Karpas-422 (cell line): ENCODE measurements at regions not wholly inside any gene's neighbourhood (a gene's known extent, or its start where the extent isn't known, plus 50 kb on each side); places are given as distances from the start of the nearest gene placed in this dataset.

Experiments
- DNase-seq: peaks from one replicate; pipeline ENCODE4 v3.0.0-alpha.2; 2015
- H2AFZ ChIP-seq: fragments of 200-600 bp; sonication (generic); 2 replicates; pipeline ENCODE4 v1.6.1; 2014; ENCODE audit warnings: antibody characterized with exemption, low read length, mixed read lengths
- H3K27ac ChIP-seq: fragments of 200-600 bp; sonication (generic); 2 replicates; pipeline ENCODE4 v1.5.1; 2014; ENCODE audit warnings: mild to moderate bottlenecking, low read length, moderate library complexity
- H3K27me3 ChIP-seq: fragments of 200-600 bp; sonication (generic); 2 replicates; pipeline ENCODE4 v1.6.1; 2014; ENCODE audit warnings: low read length, mixed read lengths
- H3K36me3 ChIP-seq: fragments of 200-600 bp; sonication (generic); 2 replicates; pipeline ENCODE4 v1.6.1; 2014; ENCODE audit warnings: low read length, mixed read lengths; ENCODE audit not compliant: insufficient read depth
- H3K4me1 ChIP-seq: fragments of 200-600 bp; sonication (generic); 2 replicates; pipeline ENCODE4 v1.6.1; 2014; ENCODE audit warnings: mild to moderate bottlenecking, low read length, mixed read lengths
- H3K4me2 ChIP-seq: fragments of 200-600 bp; sonication (generic); 2 replicates; pipeline ENCODE4 v1.6.1; 2014; ENCODE audit warnings: low read length, low read depth, mild to moderate bottlenecking; ENCODE audit not compliant: poor library complexity, severe bottlenecking
- H3K4me3 ChIP-seq: fragments of 200-600 bp; sonication (generic); 2 replicates; pipeline ENCODE4 v1.5.1; 2014; ENCODE audit warnings: mild to moderate bottlenecking, antibody characterized with exemption, low read length, mixed read lengths
- H3K79me2 ChIP-seq: fragments of 200-600 bp; sonication (generic); 2 replicates; pipeline ENCODE4 v1.6.1; 2014; ENCODE audit warnings: mild to moderate bottlenecking, low read length, mixed read lengths
- H3K9ac ChIP-seq: fragments of 200-600 bp; sonication (generic); 2 replicates; pipeline ENCODE4 v1.6.0; 2014; ENCODE audit warnings: low read length
- H3K9me2 ChIP-seq: fragments of 200-600 bp; sonication (generic), shearing (Covaris generic); replicated peaks from 2 replicates; pipeline ENCODE4 v1.6.0; 2014; ENCODE audit warnings: mild to moderate bottlenecking, low read length, moderate library complexity; ENCODE audit not compliant: insufficient read depth
- H3K9me3 ChIP-seq: fragments of 300-700, 200-600 bp; sonication (generic); 2 replicates; pipeline ENCODE4 v1.6.1; 2014; ENCODE audit warnings: low read length, mixed read lengths
- H4K20me1 ChIP-seq: fragments of 200-600 bp; sonication (generic); 2 replicates; pipeline ENCODE4 v1.6.1; 2014; ENCODE audit warnings: mild to moderate bottlenecking, antibody characterized with exemption, low read length, low read depth; ENCODE audit not compliant: insufficient read depth

GRCh38 chr14:27186048-27186447 is 588.2 kb upstream of the NOVA1 start:
- H3K36me3 ChIP-seq: no peaks in the 10 kb centered on the region
- H3K79me2 ChIP-seq: no peaks in the 10 kb centered on the region
- H3K4me3 ChIP-seq: no peak overlapping the region
- no peaks in the 10 kb centered on the region for H4K20me1 ChIP-seq
- no peak overlapping the region for H3K4me2 ChIP-seq
- H3K27me3 ChIP-seq: no peaks in the 10 kb centered on the region
- H2AFZ ChIP-seq: no peak overlapping the region
- DNase-seq: no peak
- peaks cover 57% of the 10 kb centered on the region for H3K9me3 ChIP-seq
- H3K9me2 ChIP-seq: no peaks in the 10 kb centered on the region
- H3K27ac ChIP-seq: no peak overlapping the region
- no peaks in the 10 kb centered on the region for H3K4me1 ChIP-seq
- no peak overlapping the region for H3K9ac ChIP-seq

- no peaks in the 10 kb centered on the region for H3K4me1 ChIP-seq
- no peak overlapping the region for H3K4me2 ChIP-seq
- H3K79me2 ChIP-seq: no peaks in the 10 kb centered on the region
- no peaks in the 10 kb centered on the region for H3K9me2 ChIP-seq
- no peaks in the 10 kb centered on the region for H4K20me1 ChIP-seq
- H3K27me3 ChIP-seq: no peaks in the 10 kb centered on the region
- no peak overlapping the region for H3K27ac ChIP-seq
- H3K9me3 ChIP-seq: peaks cover 60% of the 10 kb centered on the region
- no peak overlapping the region for H2AFZ ChIP-seq
- no peak overlapping the region for H3K4me3 ChIP-seq
- no peaks in the 10 kb centered on the region for H3K36me3 ChIP-seq
- DNase-seq: no peak
- no peak overlapping the region for H3K9ac ChIP-seq
These were observed 589.3 kb upstream of the NOVA1 start for GRCh38 chr14:27187136-27187535.

- Histone ChIP-seq H3K4me2 (no peak overlapping the region), H3K4me3 (no peak overlapping the region), H3K9ac (no peak overlapping the region), H3K27ac (no peak overlapping the region), H4K20me1 (no peaks in the 10 kb centered on the region), H3K79me2 (no peaks in the 10 kb centered on the region), H3K36me3 (no peaks in the 10 kb centered on the region), H3K27me3 (no peaks in the 10 kb centered on the region), H3K9me3 (peaks cover 70% of the 10 kb centered on the region), H3K4me1 (no peaks in the 10 kb centered on the region), H3K9me2 (no peaks in the 10 kb centered on the region), H2AFZ (no peak overlapping the region)
- DNase-seq: no peak
These were observed 592.5 kb upstream of the NOVA1 start for GRCh38 chr14:27190296-27190695.

GRCh38 chr14:27199272-27199671 is 601.4 kb upstream of the NOVA1 start:
- no peaks in the 10 kb centered on the region for H3K36me3 ChIP-seq
- H3K4me2 ChIP-seq: no peak overlapping the region
- no peak overlapping the region for H3K4me3 ChIP-seq
- no peak overlapping the region for H3K27ac ChIP-seq
- H3K9ac ChIP-seq: no peak overlapping the region
- H3K27me3 ChIP-seq: no peaks in the 10 kb centered on the region
- H2AFZ ChIP-seq: no peak overlapping the region
- no peaks in the 10 kb centered on the region for H3K4me1 ChIP-seq
- H4K20me1 ChIP-seq: no peaks in the 10 kb centered on the region
- no peaks in the 10 kb centered on the region for H3K79me2 ChIP-seq
- no peak for DNase-seq
- H3K9me3 ChIP-seq: peaks cover 56% of the 10 kb centered on the region
- H3K9me2 ChIP-seq: no peaks in the 10 kb centered on the region

- H3K4me2 ChIP-seq: no peak overlapping the region
- H3K9me2 ChIP-seq: no peaks in the 10 kb centered on the region
- no peak overlapping the region for H3K4me3 ChIP-seq
- DNase-seq: no peak
- no peak overlapping the region for H2AFZ ChIP-seq
- no peak overlapping the region for H3K27ac ChIP-seq
- H3K79me2 ChIP-seq: no peaks in the 10 kb centered on the region
- H3K4me1 ChIP-seq: no peaks in the 10 kb centered on the region
- no peak overlapping the region for H3K9ac ChIP-seq
- H3K27me3 ChIP-seq: no peaks in the 10 kb centered on the region
- H3K36me3 ChIP-seq: no peaks in the 10 kb centered on the region
- no peaks in the 10 kb centered on the region for H4K20me1 ChIP-seq
- peaks cover 80% of the 10 kb centered on the region for H3K9me3 ChIP-seq
These were observed 607.2 kb upstream of the NOVA1 start for GRCh38 chr14:27205036-27205435.

GRCh38 chr14:27211741-27212140 is 613.9 kb upstream of the NOVA1 start:
- H3K9me3 ChIP-seq: peaks cover 72% of the 10 kb centered on the region
- DNase-seq: no peak
- H3K4me3 ChIP-seq: no peak overlapping the region
- no peak overlapping the region for H3K4me2 ChIP-seq
- no peak overlapping the region for H3K27ac ChIP-seq
- H3K4me1 ChIP-seq: no peaks in the 10 kb centered on the region
- H3K79me2 ChIP-seq: no peaks in the 10 kb centered on the region
- H3K9me2 ChIP-seq: no peaks in the 10 kb centered on the region
- H2AFZ ChIP-seq: no peak overlapping the region
- no peaks in the 10 kb centered on the region for H3K36me3 ChIP-seq
- H3K9ac ChIP-seq: no peak overlapping the region
- H3K27me3 ChIP-seq: no peaks in the 10 kb centered on the region
- no peaks in the 10 kb centered on the region for H4K20me1 ChIP-seq

- H3K9me2 ChIP-seq: no peaks in the 10 kb centered on the region
- no peak overlapping the region for H2AFZ ChIP-seq
- no peak overlapping the region for H3K4me3 ChIP-seq
- no peaks in the 10 kb centered on the region for H4K20me1 ChIP-seq
- peaks cover 58% of the 10 kb centered on the region for H3K9me3 ChIP-seq
- no peaks in the 10 kb centered on the region for H3K79me2 ChIP-seq
- no peak overlapping the region for H3K9ac ChIP-seq
- no peak for DNase-seq
- H3K4me2 ChIP-seq: no peak overlapping the region
- no peaks in the 10 kb centered on the region for H3K4me1 ChIP-seq
- no peaks in the 10 kb centered on the region for H3K36me3 ChIP-seq
- no peaks in the 10 kb centered on the region for H3K27me3 ChIP-seq
- H3K27ac ChIP-seq: no peak overlapping the region
These were observed 624.8 kb upstream of the NOVA1 start for GRCh38 chr14:27222671-27223070.

- Histone ChIP-seq H4K20me1 (no peaks in the 10 kb centered on the region), H3K9me3 (peaks cover 57% of the 10 kb centered on the region), H3K27ac (no peak overlapping the region), H3K79me2 (no peaks in the 10 kb centered on the region), H3K9me2 (no peaks in the 10 kb centered on the region), H2AFZ (no peak overlapping the region), H3K4me2 (no peak overlapping the region), H3K4me1 (no peaks in the 10 kb centered on the region), H3K27me3 (no peaks in the 10 kb centered on the region), H3K9ac (no peak overlapping the region), H3K4me3 (no peak overlapping the region), H3K36me3 (no peaks in the 10 kb centered on the region)
- DNase-seq: no peak
These were observed 626.1 kb upstream of the NOVA1 start for GRCh38 chr14:27223906-27224305.

GRCh38 chr14:27228053-27228452 is 630.2 kb upstream of the NOVA1 start:
- Histone ChIP-seq H3K27ac (no peak overlapping the region), H3K4me1 (no peaks in the 10 kb centered on the region), H3K4me2 (no peak overlapping the region), H3K27me3 (no peaks in the 10 kb centered on the region), H4K20me1 (no peaks in the 10 kb centered on the region), H3K4me3 (no peak overlapping the region), H3K9ac (no peak overlapping the region), H3K9me2 (no peaks in the 10 kb centered on the region), H2AFZ (no peak overlapping the region), H3K79me2 (no peaks in the 10 kb centered on the region), H3K36me3 (no peaks in the 10 kb centered on the region), H3K9me3 (peaks cover 58% of the 10 kb centered on the region)
- no peak for DNase-seq
